B cell (primary cell): ENCODE measurements at regions not wholly inside any gene's neighbourhood (a gene's known extent, or its start where the extent isn't known, plus 50 kb on each side); places are given as distances from the start of the nearest gene placed in this dataset.

Source experiments
- ATAC-seq: fragments of 200-7000 bp; cut with Tn5 transposase; one replicate; pipeline ENCODE4 v1.10.0; 2021; ENCODE audit warnings: low read depth, mild to moderate bottlenecking, moderate number of reproducible peaks, moderate library complexity
- CTCF ChIA-PET: fragments of 350-600 bp; sonication (Branson Sonifier 250); formaldehyde crosslinking; loops from one replicate; lab custom pipeline; 2021; ENCODE audit warnings: antibody characterized with exemption, inconsistent platforms; lab: Charles Lee
- POLR2A ChIA-PET: fragments of 350-600 bp; sonication (Branson Sonifier 250); formaldehyde crosslinking; loops from one replicate; lab custom pipeline; 2021; ENCODE audit warnings: antibody characterized with exemption; lab: Charles Lee
- DNase-seq: peaks from one replicate; pipeline ENCODE4 v3.0.0; 2013
- H2AFZ ChIP-seq: 2 replicates; pipeline ENCODE4 v1.6.1; 2012; ENCODE audit warnings: mild to moderate bottlenecking, low read depth, low read length; ENCODE audit not compliant: insufficient read depth, poor library complexity, severe bottlenecking
- H3K27ac ChIP-seq, 2 donors: 1 replicate in 1 of 2; 2 replicates in 1 of 2; pipeline ENCODE4 v1.5.1; 2012 to 2013; ENCODE audit warnings: low read length in 2 of 2, mild to moderate bottlenecking in 2 of 2, moderate library complexity in 1 of 2
- H3K27me3 ChIP-seq, 4 experiments: fragments of 200-600 bp in 1 of 4; sonication (generic) in 1 of 4; replicated peaks in 1 of 4; 1 replicate in 2 of 4; 2 replicates in 2 of 4; pipeline versions ENCODE4 v1.6.1 to v1.7.0; 2013 to 2016; ENCODE audit warnings: low read length in 3 of 4, mild to moderate bottlenecking in 2 of 4, mixed read lengths in 1 of 4, moderate library complexity in 1 of 4; ENCODE audit not compliant: insufficient read depth in 4 of 4, control insufficient read depth in 3 of 4; ENCODE audit errors: control extremely low read depth in 1 of 4
- H3K36me3 ChIP-seq, 2 experiments: replicated peaks in 1 of 2; 1 replicate in 1 of 2; 2 replicates in 1 of 2; pipeline versions ENCODE4 v1.6.1 to v1.7.1; 2013; ENCODE audit warnings: low read length in 1 of 2; ENCODE audit not compliant: insufficient read depth in 2 of 2, control insufficient read depth in 1 of 2; ENCODE audit errors: control extremely low read depth in 1 of 2, extremely low read depth in 1 of 2
- H3K4me1 ChIP-seq, 2 donors: fragments of 200-600 bp in 1 of 2; sonication (generic) in 1 of 2; 1 replicate in 1 of 2; 2 replicates in 1 of 2; pipeline versions ENCODE4 v1.5.1 to v1.6.1; 2013 to 2017; ENCODE audit warnings: low read length in 2 of 2; ENCODE audit not compliant: control insufficient read depth in 2 of 2, insufficient read depth in 2 of 2
- H3K4me2 ChIP-seq: replicated peaks from 2 replicates; pipeline ENCODE3; 2012; ENCODE audit warnings: mild to moderate bottlenecking, low read depth, low read length; ENCODE audit not compliant: poor library complexity, severe bottlenecking
- H3K4me3 ChIP-seq, 5 experiments: fragments of 200-600 bp in 1 of 5; sonication (generic) in 1 of 5; 1 replicate in 3 of 5; 2 replicates in 2 of 5; pipeline versions ENCODE4 v1.5.1 to v1.7.0; 2011 to 2016; ENCODE audit warnings: low read length in 4 of 5, mild to moderate bottlenecking in 4 of 5, low read depth in 2 of 5, control low read depth in 1 of 5, moderate library complexity in 1 of 5; ENCODE audit not compliant: insufficient read depth in 1 of 5; ENCODE audit errors: control extremely low read depth in 1 of 5, extremely low read depth in 1 of 5
- H3K79me2 ChIP-seq: fragments of 200-600 bp; sonication (generic); one replicate; pipeline ENCODE4 v1.6.0; 2016; ENCODE audit warnings: low read length; ENCODE audit not compliant: control insufficient read depth, insufficient read depth
- H3K9ac ChIP-seq: fragments of 200-600 bp; sonication (generic); 2 replicates; pipeline ENCODE4 v1.6.1; 2017; ENCODE audit warnings: mild to moderate bottlenecking, low read length, moderate library complexity
- H3K9me3 ChIP-seq, 3 donors: one replicate each; pipeline versions ENCODE4 v1.6.1 to v1.7.1; 2013; ENCODE audit warnings: low read length in 2 of 3; ENCODE audit not compliant: control insufficient read depth in 2 of 3, insufficient read depth in 1 of 3; ENCODE audit errors: control extremely low read depth in 1 of 3
- H4K20me1 ChIP-seq: 2 replicates; pipeline ENCODE4 v1.6.0; 2012; ENCODE audit warnings: mild to moderate bottlenecking, low read length; ENCODE audit not compliant: insufficient read depth, control insufficient read depth, poor library complexity, severe bottlenecking
- H3K27ac Mint-ChIP-seq: one replicate; pipeline ENCODE4 v1.8.0; 2021; ENCODE audit warnings: mixed read lengths
- H3K27me3 Mint-ChIP-seq: one replicate; pipeline ENCODE4 v1.8.0; 2021; ENCODE audit warnings: mixed read lengths
- H3K4me1 Mint-ChIP-seq: one replicate; pipeline ENCODE4 v1.8.0; 2021; ENCODE audit warnings: mixed read lengths
- H3K4me3 Mint-ChIP-seq: one replicate; pipeline ENCODE4 v1.8.0; 2021; ENCODE audit warnings: mixed read lengths
- H3K9me3 Mint-ChIP-seq: one replicate; pipeline ENCODE4 v1.8.0; 2022; ENCODE audit warnings: mixed read lengths; ENCODE audit not compliant: insufficient read depth
- EZH2 ChIP-seq: IDR thresholded peaks from 2 replicates; pipeline ENCODE4 v1.6.1; 2012; ENCODE audit warnings: borderline replicate concordance, low read depth, mild to moderate bottlenecking, moderate library complexity, low read length; ENCODE audit not compliant: insufficient read depth, poor library complexity, severe bottlenecking
- WGBS: methylation state at CpG from one replicate; pipeline ENCODE4 v1.1.5; 2013; ENCODE audit warnings: missing lambda C conversion rate; ENCODE audit not compliant: insufficient coverage; 5-methylcytosine and 5-hydroxymethylcytosine counted together
- intact Hi-C: fragments of 100-400 bp; cut with micrococcal nuclease; formaldehyde crosslinking; loops from one replicate; pipeline ENCODE4 v1.10.0; 2022
- TF ChIP-seq, protein P1 (sequence below): fragments of 200-600 bp; IDR thresholded peaks from one replicate; pipeline ENCODE4 v1.8.0; 2022; ENCODE audit warnings: antibody characterized with exemption, mild to moderate bottlenecking

DNA sequence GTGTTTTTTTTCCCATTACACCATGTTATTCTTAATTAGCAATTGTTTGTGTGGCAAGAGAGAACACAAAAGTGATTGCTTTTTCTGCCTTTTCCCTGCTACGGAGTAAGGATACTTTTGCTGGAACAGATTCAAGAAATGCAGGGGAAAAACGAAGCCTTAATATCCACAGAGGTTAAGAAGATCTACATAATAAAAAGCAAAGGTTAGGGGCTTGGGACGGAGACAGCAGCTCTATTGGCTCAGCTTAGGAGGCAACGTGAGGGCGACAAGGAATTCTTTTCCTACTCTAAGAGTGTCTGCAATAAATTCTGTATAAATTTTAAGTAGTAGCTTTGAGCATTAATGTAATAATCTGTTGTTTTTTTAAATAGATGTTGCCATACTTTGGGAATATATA is 693.3 kb downstream of the DTWD2 start:
- Histone ChIP-seq H4K20me1 (no peaks in the 10 kb centered on the region), H3K27ac (no peak overlapping the region), H3K4me1 (no peaks in the 10 kb centered on the region), H2AFZ (no peak overlapping the region), H3K9me3 (no peaks in the 10 kb centered on the region), H3K36me3 (no peaks in the 10 kb centered on the region), H3K27me3 (no peaks in the 10 kb centered on the region), H3K79me2 (no peaks in the 10 kb centered on the region), H3K4me2 (no peak overlapping the region), H3K4me3 (no peak overlapping the region), H3K9ac (no peak overlapping the region)
- intact Hi-C loops = no loop called here
- no peak for ATAC-seq
- WGBS = no CpG with 5 or more reads among the region's 5 CpGs
- TF ChIP-seq, protein P1, sequence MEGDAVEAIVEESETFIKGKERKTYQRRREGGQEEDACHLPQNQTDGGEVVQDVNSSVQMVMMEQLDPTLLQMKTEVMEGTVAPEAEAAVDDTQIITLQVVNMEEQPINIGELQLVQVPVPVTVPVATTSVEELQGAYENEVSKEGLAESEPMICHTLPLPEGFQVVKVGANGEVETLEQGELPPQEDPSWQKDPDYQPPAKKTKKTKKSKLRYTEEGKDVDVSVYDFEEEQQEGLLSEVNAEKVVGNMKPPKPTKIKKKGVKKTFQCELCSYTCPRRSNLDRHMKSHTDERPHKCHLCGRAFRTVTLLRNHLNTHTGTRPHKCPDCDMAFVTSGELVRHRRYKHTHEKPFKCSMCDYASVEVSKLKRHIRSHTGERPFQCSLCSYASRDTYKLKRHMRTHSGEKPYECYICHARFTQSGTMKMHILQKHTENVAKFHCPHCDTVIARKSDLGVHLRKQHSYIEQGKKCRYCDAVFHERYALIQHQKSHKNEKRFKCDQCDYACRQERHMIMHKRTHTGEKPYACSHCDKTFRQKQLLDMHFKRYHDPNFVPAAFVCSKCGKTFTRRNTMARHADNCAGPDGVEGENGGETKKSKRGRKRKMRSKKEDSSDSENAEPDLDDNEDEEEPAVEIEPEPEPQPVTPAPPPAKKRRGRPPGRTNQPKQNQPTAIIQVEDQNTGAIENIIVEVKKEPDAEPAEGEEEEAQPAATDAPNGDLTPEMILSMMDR = no peak
- TF ChIP-seq EZH2 = no peak
- H3K4me1 Mint-ChIP-seq = no peaks in the 10 kb centered on the region
- POLR2A ChIA-PET = no interaction called here
- H3K27ac Mint-ChIP-seq = no peak overlapping the region
- no peak for DNase-seq
- no peak overlapping the region for H3K4me3 Mint-ChIP-seq
- H3K9me3 Mint-ChIP-seq = no peaks in the 10 kb centered on the region
- CTCF ChIA-PET = no interaction called here
- no peaks in the 10 kb centered on the region for H3K27me3 Mint-ChIP-seq

DNA sequence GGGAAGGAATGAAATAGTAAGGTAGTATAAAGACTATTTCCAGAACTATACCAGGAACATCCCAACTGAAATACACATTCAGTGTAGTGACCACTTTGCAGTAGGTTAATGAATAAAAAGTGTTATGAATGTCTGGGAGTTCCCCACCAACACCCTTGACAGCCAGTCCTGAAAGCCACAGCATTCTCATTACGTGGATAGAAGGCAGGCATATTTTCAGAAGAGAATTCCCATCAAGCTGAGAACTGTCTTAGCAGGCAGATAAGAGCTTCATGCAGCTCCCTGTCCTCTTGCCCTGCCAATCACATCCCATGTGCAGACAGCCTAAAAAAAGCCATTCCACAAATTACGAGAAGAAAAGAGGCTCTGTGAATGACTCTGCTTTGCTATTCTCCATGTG is 695.0 kb downstream of the DTWD2 start:
- no peak for DNase-seq
- Histone ChIP-seq H3K36me3 (no peaks in the 10 kb centered on the region), H3K27ac (no peak overlapping the region), H4K20me1 (no peaks in the 10 kb centered on the region), H3K79me2 (no peaks in the 10 kb centered on the region), H3K9ac (no peak overlapping the region), H2AFZ (no peak overlapping the region), H3K9me3 (no peaks in the 10 kb centered on the region), H3K4me3 (no peak overlapping the region), H3K4me1 (no peaks in the 10 kb centered on the region), H3K27me3 (no peaks in the 10 kb centered on the region), H3K4me2 (no peak overlapping the region)
- no peak overlapping the region for H3K4me3 Mint-ChIP-seq
- no peaks in the 10 kb centered on the region for H3K27me3 Mint-ChIP-seq
- intact Hi-C loops = no loop called here
- TF ChIP-seq EZH2 = no peak
- TF ChIP-seq, protein P1 = no peak
- WGBS = no CpG with 5 or more reads among the region's 2 CpGs
- ChIA-PET POLR2A (no interaction called here), CTCF (no interaction called here)
- no peaks in the 10 kb centered on the region for H3K4me1 Mint-ChIP-seq
- H3K27ac Mint-ChIP-seq = no peak overlapping the region
- no peaks in the 10 kb centered on the region for H3K9me3 Mint-ChIP-seq
- ATAC-seq = no peak
